SK-N-SH (cell line): ENCODE measurements at regions not wholly inside any gene's neighbourhood (a gene's known extent, or its start where the extent isn't known, plus 50 kb on each side); places are given as distances from the start of the nearest gene placed in this dataset.

Experiments used
- CTCF ChIP-seq: fragments of 200-600 bp; sonication (generic); IDR thresholded peaks from 2 replicates; pipeline ENCODE4 v1.6.1; 2017; ENCODE audit warnings: antibody characterized with exemption, mild to moderate bottlenecking, moderate library complexity
- EP300 ChIP-seq, 2 experiments: IDR thresholded peaks; 2 replicates each; pipeline versions ENCODE4 v1.4.0 to v1.6.1; 2012; ENCODE audit warnings: borderline replicate concordance in 1 of 2, low read depth in 1 of 2, low read length in 1 of 2
- FOXJ3 ChIP-seq: sonication (generic); formaldehyde crosslinking; IDR thresholded peaks from 2 replicates; pipeline ENCODE4 v1.5.1; 2020; ENCODE audit warnings: mild to moderate bottlenecking, missing genetic modification reagents
- GABPA ChIP-seq: IDR thresholded peaks from 2 replicates; pipeline ENCODE4 v1.4.0; 2012; ENCODE audit warnings: low read depth, mild to moderate bottlenecking
- JUND ChIP-seq: IDR thresholded peaks from 2 replicates; pipeline ENCODE4 v1.4.0; 2012
- MXI1 ChIP-seq: IDR thresholded peaks from 2 replicates; pipeline ENCODE4 v1.6.1; 2012; ENCODE audit warnings: mild to moderate bottlenecking, low read depth, low read length, improper control_type of control experiment
- RFX5 ChIP-seq: IDR thresholded peaks from 2 replicates; pipeline ENCODE4 v1.6.1; 2012; ENCODE audit warnings: mild to moderate bottlenecking, improper control_type of control experiment, low read length
- SMC3 ChIP-seq: IDR thresholded peaks from 2 replicates; pipeline ENCODE4 v1.6.1; 2012; ENCODE audit warnings: low read depth, low read length, improper control_type of control experiment
- YY1 ChIP-seq: IDR thresholded peaks from 2 replicates; pipeline ENCODE4 v1.4.0; 2012; ENCODE audit warnings: low read depth, mild to moderate bottlenecking

DNA sequence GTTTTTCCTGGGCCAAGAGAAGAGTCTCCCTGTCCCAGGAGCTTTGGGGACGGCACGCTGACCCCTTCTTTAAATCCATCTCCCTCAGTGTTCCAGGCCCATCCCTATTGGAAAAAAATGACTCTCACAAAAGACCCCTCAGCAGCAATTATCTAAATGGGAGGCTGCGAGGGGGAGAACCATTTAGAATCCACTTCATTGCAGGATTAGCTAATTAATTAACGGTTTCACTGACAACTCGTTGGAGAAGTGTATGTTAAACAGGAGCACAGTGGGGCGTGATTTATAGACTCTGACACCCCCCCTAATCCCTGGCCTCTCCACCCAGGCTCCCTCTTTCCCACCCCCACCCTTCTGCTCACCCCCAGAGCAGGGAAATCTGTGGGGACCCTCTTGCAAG lies 162.8 kb upstream of the LHX5 start:
- TF ChIP-seq CTCF (no peak), EP300 (IDR thresholded peaks at IDR 0.05; ENCODE audit: borderline replicate concordance in 1 of 2, low read depth in 1 of 2, low read length in 1 of 2) (no peak), RFX5 (no peak), GABPA (no peak), SMC3 (no peak), YY1 (no peak), MXI1 (no peak), JUND (no peak), FOXJ3 (CRISPR knock-in tag) (no peak)
